Mucosa of descending colon (tissue), 3 donors: ENCODE measurements at regions not wholly inside any gene's neighbourhood (a gene's known extent, or its start where the extent isn't known, plus 50 kb on each side); places are given as distances from the start of the nearest gene placed in this dataset.

ENCODE experiments used
- ATAC-seq: fragments of 200-7000 bp; cut with Tn5 transposase; one replicate; pipeline ENCODE4 v1.9.1; 2020; ENCODE audit warnings: mild to moderate bottlenecking, moderate library complexity
- DNase-seq, 3 donors: peaks; one replicate each; pipeline ENCODE4 v3.0.0-alpha.2; 2020
- H3K36me3 ChIP-seq: fragments of 200-600 bp; one replicate; pipeline ENCODE4 v1.8.0; 2021; ENCODE audit warnings: low read depth, mild to moderate bottlenecking
- H3K4me1 ChIP-seq: fragments of 200-600 bp; one replicate; pipeline ENCODE4 v1.8.0; 2021; ENCODE audit warnings: low read depth, mild to moderate bottlenecking
- H3K4me3 ChIP-seq: fragments of 200-600 bp; one replicate; pipeline ENCODE4 v1.8.0; 2021; ENCODE audit warnings: mild to moderate bottlenecking
- H3K9me3 ChIP-seq: fragments of 200-600 bp; one replicate; pipeline ENCODE4 v1.8.0; 2021; ENCODE audit warnings: mild to moderate bottlenecking
- CTCF ChIP-seq: fragments of 200-600 bp; IDR thresholded peaks from one replicate; pipeline ENCODE4 v1.8.0; 2022; ENCODE audit warnings: antibody characterized with exemption, mild to moderate bottlenecking
- intact Hi-C, 2 donors: fragments of 100-400 bp; cut with DNase I in 1 of 2; cut with micrococcal nuclease in 1 of 2; formaldehyde crosslinking; loops; one replicate each; pipeline versions ENCODE4 v1.11.0 to v1.11.1; 2022; cut with DNase I, micrococcal nuclease
- donor health status: DM: no; HTN: no; CAD: no; lungs with moderate emphysema.
- donor health status: DM: no; HTN: no; CAD: no.
- donor health status: DM: no; HTN: yes; CAD: no.

- intact Hi-C loops: no loop called here
- H3K36me3 ChIP-seq: no peaks in the 10 kb centered on the region
- no peaks in the 10 kb centered on the region for H3K4me1 ChIP-seq
- no peak for TF ChIP-seq CTCF
- DNase-seq (no peak), ATAC-seq (no peak)
- H3K4me3 ChIP-seq: no peak overlapping the region
- H3K9me3 ChIP-seq: no peaks in the 10 kb centered on the region
These were observed 290.8 kb downstream of the KCNS3 start for GRCh38 chr2:18169121-18169892.

- intact Hi-C loops: no loop called here
- no peak for TF ChIP-seq CTCF
- DNase-seq (no peak), ATAC-seq (no peak)
- Histone ChIP-seq H3K4me1 (no peaks in the 10 kb centered on the region), H3K9me3 (no peaks in the 10 kb centered on the region), H3K36me3 (no peaks in the 10 kb centered on the region), H3K4me3 (no peak overlapping the region)
These were observed 289.4 kb downstream of the KCNS3 start for GRCh38 chr2:18167871-18168270.

- no peak for TF ChIP-seq CTCF
- intact Hi-C loops: no loop called here
- no peaks in the 10 kb centered on the region for H3K36me3 ChIP-seq
- DNase-seq (no peak), ATAC-seq (no peak)
- H3K4me3 ChIP-seq: no peak overlapping the region
- H3K4me1 ChIP-seq: no peaks in the 10 kb centered on the region
- no peaks in the 10 kb centered on the region for H3K9me3 ChIP-seq
These were observed 283.2 kb downstream of the KCNS3 start for GRCh38 chr2:18161681-18162080.

- Histone ChIP-seq H3K36me3 (no peaks in the 10 kb centered on the region), H3K4me1 (no peaks in the 10 kb centered on the region), H3K9me3 (no peaks in the 10 kb centered on the region), H3K4me3 (no peak overlapping the region)
- DNase-seq: no peak
- TF ChIP-seq CTCF: no peak
- no peak for ATAC-seq
- intact Hi-C loops: no loop called here
These were observed 281.4 kb downstream of the KCNS3 start for GRCh38 chr2:18159896-18160295.

GRCh38 chr2:18156421-18156820 is 278.0 kb downstream of the KCNS3 start:
- DNase-seq (no peak), ATAC-seq (no peak)
- no peak for TF ChIP-seq CTCF
- H3K9me3 ChIP-seq: no peaks in the 10 kb centered on the region
- H3K4me1 ChIP-seq: no peaks in the 10 kb centered on the region
- intact Hi-C loops: no loop called here
- H3K4me3 ChIP-seq: no peak overlapping the region
- no peaks in the 10 kb centered on the region for H3K36me3 ChIP-seq

GRCh38 chr2:18156002-18156401 is 277.5 kb downstream of the KCNS3 start:
- ATAC-seq (no peak), DNase-seq (no peak)
- TF ChIP-seq CTCF: no peak
- no peaks in the 10 kb centered on the region for H3K36me3 ChIP-seq
- intact Hi-C loops: no loop called here
- H3K9me3 ChIP-seq: no peaks in the 10 kb centered on the region
- H3K4me1 ChIP-seq: no peaks in the 10 kb centered on the region
- no peak overlapping the region for H3K4me3 ChIP-seq
